GM06990 (cell line): ENCODE measurements at regions not wholly inside any gene's neighbourhood (a gene's known extent, or its start where the extent isn't known, plus 50 kb on each side); places are given as distances from the start of the nearest gene placed in this dataset.

Experiments
- DNase-seq: peaks from one replicate; pipeline ENCODE4 v3.0.0-alpha.2; 2011; ENCODE audit not compliant: insufficient read length; ENCODE audit errors: extremely low read depth
- H3K27me3 ChIP-seq: replicated peaks from 2 replicates; pipeline ENCODE4 v1.6.0; 2011; ENCODE audit warnings: low read length; ENCODE audit not compliant: control insufficient read depth, insufficient read depth
- H3K36me3 ChIP-seq: 2 replicates; pipeline ENCODE4 v1.5.1; 2011; ENCODE audit warnings: low read length; ENCODE audit not compliant: control insufficient read depth, insufficient read depth
- H3K4me3 ChIP-seq: replicated peaks from 2 replicates; pipeline ENCODE4 v1.5.1; 2011; ENCODE audit warnings: low read depth, mild to moderate bottlenecking, control low read depth, low read length
- CTCF ChIP-seq: IDR thresholded peaks from 2 replicates; pipeline ENCODE4 v1.5.1; 2011; ENCODE audit warnings: low read length, control low read depth, mild to moderate bottlenecking, inconsistent platforms; ENCODE audit not compliant: insufficient read depth, poor library complexity, severe bottlenecking

GRCh38 chr3:5426094-5426883 is 238.8 kb downstream of the EDEM1 start:
- H3K4me3 ChIP-seq = no peak overlapping the region
- peak; percentile 94 for TF ChIP-seq CTCF
- no peaks in the 10 kb centered on the region for H3K36me3 ChIP-seq
- DNase-seq = peak; percentile 38
- H3K27me3 ChIP-seq = no peaks in the 10 kb centered on the region

GRCh38 chr3:5427021-5427420 is 239.5 kb downstream of the EDEM1 start:
- DNase-seq = no peak
- Histone ChIP-seq H3K27me3 (no peaks in the 10 kb centered on the region), H3K36me3 (no peaks in the 10 kb centered on the region), H3K4me3 (no peak overlapping the region)
- no peak for TF ChIP-seq CTCF

- TF ChIP-seq CTCF = no peak
- no peak for DNase-seq
- Histone ChIP-seq H3K27me3 (no peaks in the 10 kb centered on the region), H3K4me3 (no peak overlapping the region), H3K36me3 (no peaks in the 10 kb centered on the region)
Observed at GRCh38 chr3:5427938-5428337, 240.4 kb downstream of the EDEM1 start.

- peak; percentile 52 for DNase-seq
- no peak for TF ChIP-seq CTCF
- Histone ChIP-seq H3K4me3 (peak overlapping the region; percentile 21; the same call in 1 of the 2 replicates), H3K27me3 (no peaks in the 10 kb centered on the region), H3K36me3 (no peaks in the 10 kb centered on the region)
Observed at GRCh38 chr3:5428607-5429516, 241.4 kb downstream of the EDEM1 start.

- TF ChIP-seq CTCF = no peak
- Histone ChIP-seq H3K27me3 (no peaks in the 10 kb centered on the region), H3K4me3 (no peak overlapping the region), H3K36me3 (no peaks in the 10 kb centered on the region)
- no peak for DNase-seq
Observed at GRCh38 chr3:5429517-5429890, 242.0 kb downstream of the EDEM1 start.
